Gastroesophageal sphincter (tissue), 4 donors: ENCODE measurements at regions not wholly inside any gene's neighbourhood (a gene's known extent, or its start where the extent isn't known, plus 50 kb on each side); places are given as distances from the start of the nearest gene placed in this dataset.

Experiments
- ATAC-seq: fragments of 150-250 bp; one replicate; pipeline ENCODE4 v1.9.1; 2016; ENCODE audit warnings: mild to moderate bottlenecking, moderate library complexity
- H3K27ac ChIP-seq, 4 donors: fragments of 200-600 bp; sonication (generic) in 3 of 4; 1 replicate in 3 of 4; 2 replicates in 1 of 4; pipeline ENCODE4 v1.5.1; 2016 to 2019
- H3K27me3 ChIP-seq: fragments of 200-600 bp; sonication (generic); one replicate; pipeline ENCODE4 v1.5.1; 2019
- H3K36me3 ChIP-seq, 2 donors: fragments of 200-600 bp; sonication (generic); one replicate each; pipeline ENCODE4 v1.5.1; 2019; ENCODE audit warnings: control low read depth in 1 of 2
- H3K4me1 ChIP-seq, 3 donors: fragments of 200-600 bp; sonication (generic); 1 replicate in 2 of 3; 2 replicates in 1 of 3; pipeline ENCODE4 v1.5.1; 2016 to 2019; ENCODE audit warnings: control low read depth in 2 of 3
- H3K4me3 ChIP-seq, 2 donors: fragments of 200-600 bp; sonication (generic); one replicate each; pipeline ENCODE4 v1.5.1; 2019; ENCODE audit warnings: mild to moderate bottlenecking in 1 of 2, moderate library complexity in 1 of 2
- H3K9me3 ChIP-seq, 3 donors: fragments of 200-600 bp; sonication (generic); one replicate each; pipeline ENCODE4 v1.5.1; 2017 to 2019; ENCODE audit warnings: control low read depth in 2 of 3
- EP300 ChIP-seq: sonication (generic); formaldehyde crosslinking; IDR thresholded peaks from one replicate; pipeline ENCODE4 v1.6.1; 2017; ENCODE audit warnings: antibody characterized with exemption, mild to moderate bottlenecking
- POLR2A ChIP-seq, 2 donors: fragments of 450-650 bp; IDR thresholded peaks; one replicate each; pipeline ENCODE4 v1.6.1; 2017; ENCODE audit warnings: antibody characterized with exemption in 2 of 2, mild to moderate bottlenecking in 2 of 2, moderate library complexity in 1 of 2
- POLR2AphosphoS5 ChIP-seq: sonication (generic); formaldehyde crosslinking; IDR thresholded peaks from one replicate; pipeline ENCODE4 v1.6.1; 2017; ENCODE audit warnings: antibody characterized with exemption
- WGBS, 2 donors: methylation state at CpG; one replicate each; pipeline ENCODE4 v1.1.5; 2018; ENCODE audit warnings: low coverage in 1 of 2; 5-methylcytosine and 5-hydroxymethylcytosine counted together
- TF ChIP-seq, protein P1 (sequence below), 4 experiments: fragments of 200-600 bp in 2 of 4; fragments of 450-650 bp in 2 of 4; sonication (generic) in 1 of 4; IDR thresholded peaks; one replicate each; pipeline ENCODE4 v1.5.1; 2017 to 2019; ENCODE audit warnings: antibody characterized with exemption in 4 of 4, mild to moderate bottlenecking in 2 of 4, moderate library complexity in 2 of 4

- Histone ChIP-seq H3K9me3 (peaks cover 0 to 6% (median 0%) of the 10 kb centered on the region in 3 donors), H3K4me3 (no peak overlapping the region), H3K4me1 (no peaks in the 10 kb centered on the region), H3K36me3 (no peaks in the 10 kb centered on the region), H3K27me3 (peaks cover 71% of the 10 kb centered on the region), H3K27ac (no peak overlapping the region)
- TF ChIP-seq POLR2AphosphoS5 (no peak), POLR2A (IDR thresholded peaks at IDR 0.05) (no peak), EP300 (no peak)
- TF ChIP-seq, protein P1, sequence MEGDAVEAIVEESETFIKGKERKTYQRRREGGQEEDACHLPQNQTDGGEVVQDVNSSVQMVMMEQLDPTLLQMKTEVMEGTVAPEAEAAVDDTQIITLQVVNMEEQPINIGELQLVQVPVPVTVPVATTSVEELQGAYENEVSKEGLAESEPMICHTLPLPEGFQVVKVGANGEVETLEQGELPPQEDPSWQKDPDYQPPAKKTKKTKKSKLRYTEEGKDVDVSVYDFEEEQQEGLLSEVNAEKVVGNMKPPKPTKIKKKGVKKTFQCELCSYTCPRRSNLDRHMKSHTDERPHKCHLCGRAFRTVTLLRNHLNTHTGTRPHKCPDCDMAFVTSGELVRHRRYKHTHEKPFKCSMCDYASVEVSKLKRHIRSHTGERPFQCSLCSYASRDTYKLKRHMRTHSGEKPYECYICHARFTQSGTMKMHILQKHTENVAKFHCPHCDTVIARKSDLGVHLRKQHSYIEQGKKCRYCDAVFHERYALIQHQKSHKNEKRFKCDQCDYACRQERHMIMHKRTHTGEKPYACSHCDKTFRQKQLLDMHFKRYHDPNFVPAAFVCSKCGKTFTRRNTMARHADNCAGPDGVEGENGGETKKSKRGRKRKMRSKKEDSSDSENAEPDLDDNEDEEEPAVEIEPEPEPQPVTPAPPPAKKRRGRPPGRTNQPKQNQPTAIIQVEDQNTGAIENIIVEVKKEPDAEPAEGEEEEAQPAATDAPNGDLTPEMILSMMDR (IDR thresholded peaks at IDR 0.05): no peak
- 45 to 69% methylated on average over 8 to 10 of the region's 23 CpGs for WGBS, 2 donors
- ATAC-seq: no peak
Observed at GRCh38 chr4:8690216-8691150, 97.9 kb downstream of the CPZ start.

DNA sequence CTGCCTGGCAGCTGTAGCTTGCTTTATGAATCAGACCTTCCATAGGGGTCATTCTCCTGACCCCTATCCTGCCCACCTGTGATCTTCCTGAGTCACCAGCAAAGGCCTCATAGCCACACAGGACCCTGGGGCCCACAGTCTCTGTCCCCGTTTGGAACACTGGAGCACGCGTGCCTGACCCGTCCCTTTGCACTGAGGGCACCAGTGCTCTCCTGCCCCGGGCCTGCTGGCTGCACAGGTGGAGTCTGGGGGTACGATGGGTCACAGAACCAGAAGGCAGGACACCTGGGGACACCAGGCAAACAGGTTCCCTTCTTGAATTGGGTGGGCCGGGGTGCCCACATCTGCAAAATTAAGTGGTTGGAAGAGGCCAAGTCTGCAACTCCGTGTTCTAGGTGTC lies 97.2 kb downstream of the CPZ start:
- H3K4me3 ChIP-seq: no peak overlapping the region
- no peak for ATAC-seq
- peaks cover 0 to 6% (median 0%) of the 10 kb centered on the region in 3 donors for H3K9me3 ChIP-seq
- H3K27ac ChIP-seq: no peak overlapping the region
- TF ChIP-seq EP300 (no peak), POLR2AphosphoS5 (no peak), POLR2A (IDR thresholded peaks at IDR 0.05) (no peak)
- TF ChIP-seq, protein P1 (IDR thresholded peaks at IDR 0.05): no peak
- no peaks in the 10 kb centered on the region for H3K36me3 ChIP-seq
- H3K27me3 ChIP-seq: peaks cover 66% of the 10 kb centered on the region
- 33 to 60% methylated on average over 1 to 3 of the region's 8 CpGs for WGBS, 2 donors
- H3K4me1 ChIP-seq: no peaks in the 10 kb centered on the region

DNA sequence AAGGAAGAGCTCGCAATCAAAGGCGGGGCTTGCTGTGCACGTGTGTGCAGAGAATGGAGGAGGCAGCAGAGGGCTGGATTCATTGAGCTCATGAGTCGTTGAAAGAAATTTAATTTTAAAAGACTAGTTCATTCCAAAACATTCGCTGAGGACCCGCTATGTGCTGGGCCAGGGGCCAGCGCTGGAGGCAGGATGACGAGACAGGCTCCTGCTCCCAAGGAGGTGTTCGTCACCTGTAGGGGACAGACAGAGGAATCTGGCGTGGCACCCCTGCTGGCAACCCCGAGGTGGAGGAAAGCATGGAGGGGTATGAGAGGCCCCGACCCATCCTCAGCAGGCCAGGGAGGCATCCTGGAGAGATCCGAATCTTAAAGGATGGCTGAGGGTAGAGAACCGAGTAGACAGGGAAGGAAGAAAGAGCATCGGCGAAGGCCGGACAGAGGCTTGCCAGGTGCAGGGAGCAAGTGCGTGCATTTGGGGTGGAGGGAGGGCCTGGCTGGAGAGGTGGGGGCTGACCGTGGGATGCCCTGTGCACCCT lies 96.4 kb downstream of the CPZ start:
- no peak for ATAC-seq
- Histone ChIP-seq H3K36me3 (no peaks in the 10 kb centered on the region), H3K9me3 (peaks cover 0 to 6% (median 0%) of the 10 kb centered on the region in 3 donors), H3K4me1 (no peaks in the 10 kb centered on the region), H3K4me3 (no peak overlapping the region), H3K27me3 (peaks cover 58% of the 10 kb centered on the region), H3K27ac (no peak overlapping the region)
- 40 to 71% methylated on average over 1 to 14 of the region's 19 CpGs for WGBS, 2 donors
- TF ChIP-seq, protein P1 (IDR thresholded peaks at IDR 0.05): no peak
- TF ChIP-seq POLR2AphosphoS5: no peak
- no peak for TF ChIP-seq EP300
- no peak for TF ChIP-seq POLR2A (IDR thresholded peaks at IDR 0.05)

DNA sequence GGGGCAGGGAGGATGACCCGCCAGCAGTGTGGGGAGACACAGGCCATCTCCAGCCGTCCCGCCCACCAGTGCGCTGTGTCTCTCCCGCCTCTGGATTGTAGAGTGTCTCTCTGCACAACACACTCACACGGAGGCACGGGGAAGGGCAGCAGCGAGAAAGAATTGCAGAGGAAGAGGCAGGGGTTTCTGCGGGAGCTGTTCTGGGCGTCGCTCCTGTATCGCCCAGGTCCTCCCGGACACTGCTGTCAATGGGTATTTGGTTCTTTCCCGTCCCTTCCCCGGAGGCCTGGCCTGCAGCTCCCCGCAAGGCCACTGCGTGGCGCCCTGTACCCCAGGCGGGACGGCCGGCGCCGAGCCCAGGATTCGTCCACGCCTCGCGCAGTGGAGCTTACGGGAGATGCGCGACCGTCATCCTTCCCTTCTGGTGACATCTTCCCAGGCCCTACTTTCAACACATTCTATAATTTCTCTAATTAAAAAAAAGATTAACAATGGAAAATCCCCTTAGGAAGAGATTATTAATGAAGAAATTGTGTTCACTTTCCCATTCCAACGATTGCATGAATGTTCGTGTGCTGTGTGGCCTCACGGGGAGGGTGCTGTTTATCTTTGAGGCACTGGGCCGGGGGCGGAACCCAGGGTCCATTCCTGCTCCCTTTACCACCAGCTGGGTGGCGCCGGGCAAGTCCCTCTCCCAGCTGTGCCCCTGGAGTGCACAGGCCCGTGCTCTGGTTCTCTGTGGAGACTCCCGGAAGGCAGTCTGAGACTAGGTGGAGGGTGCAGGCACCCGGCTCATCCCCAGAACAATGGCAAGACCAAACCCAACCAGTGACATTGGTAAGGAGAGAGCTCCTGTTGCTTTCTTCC lies 95.7 kb downstream of the CPZ start:
- peaks cover 57% of the 10 kb centered on the region for H3K27me3 ChIP-seq
- no peak overlapping the region for H3K27ac ChIP-seq
- ATAC-seq: no peak

More for the DNA sequence above, 95.7 kb downstream of the CPZ start:
- H3K36me3 ChIP-seq: no peaks in the 10 kb centered on the region
- WGBS, 2 donors: 1 to 4% methylated on average over 12 to 19 of the region's 41 CpGs
- H3K4me1 ChIP-seq: no peaks in the 10 kb centered on the region
- H3K9me3 ChIP-seq: peaks cover 0 to 4% (median 0%) of the 10 kb centered on the region in 3 donors
- TF ChIP-seq, protein P1 (IDR thresholded peaks at IDR 0.05): peak in 2 of 4 experiments; percentile 22 to 47
- no peak for TF ChIP-seq EP300
- no peak overlapping the region for H3K4me3 ChIP-seq
